ENCODE measurements at regions not wholly inside any gene's neighbourhood (a gene's known extent, or its start where the extent isn't known, plus 50 kb on each side); places are given as distances from the start of the nearest gene placed in this dataset.

GRCh38 chr2:7709907-7710306, 792.7 kb downstream of the RNF144A start:
- H3K36me3 ChIP-seq: no peaks in the 10 kb centered on the region
- 71 to 72% methylated on average over 4 to 5 of the region's 5 CpGs for WGBS, 2 donors

GRCh38 chr2:7711167-7711566, 794.0 kb downstream of the RNF144A start:
- Histone ChIP-seq H3K4me1 (no peaks in the 10 kb centered on the region), H3K36me3 (no peaks in the 10 kb centered on the region), H3K9me3 (no peaks in the 10 kb centered on the region), H3K27me3 (peaks cover 0 to 9% (median 0%) of the 10 kb centered on the region in 4 donors), H3K27ac (no peak overlapping the region), H3K4me3 (no peak overlapping the region)
- intact Hi-C loops (cut with DNase I): no loop called here
- DNase-seq: no peak
- TF ChIP-seq POLR2A (IDR thresholded peaks at IDR 0.05): no peak
- TF ChIP-seq, protein P1, sequence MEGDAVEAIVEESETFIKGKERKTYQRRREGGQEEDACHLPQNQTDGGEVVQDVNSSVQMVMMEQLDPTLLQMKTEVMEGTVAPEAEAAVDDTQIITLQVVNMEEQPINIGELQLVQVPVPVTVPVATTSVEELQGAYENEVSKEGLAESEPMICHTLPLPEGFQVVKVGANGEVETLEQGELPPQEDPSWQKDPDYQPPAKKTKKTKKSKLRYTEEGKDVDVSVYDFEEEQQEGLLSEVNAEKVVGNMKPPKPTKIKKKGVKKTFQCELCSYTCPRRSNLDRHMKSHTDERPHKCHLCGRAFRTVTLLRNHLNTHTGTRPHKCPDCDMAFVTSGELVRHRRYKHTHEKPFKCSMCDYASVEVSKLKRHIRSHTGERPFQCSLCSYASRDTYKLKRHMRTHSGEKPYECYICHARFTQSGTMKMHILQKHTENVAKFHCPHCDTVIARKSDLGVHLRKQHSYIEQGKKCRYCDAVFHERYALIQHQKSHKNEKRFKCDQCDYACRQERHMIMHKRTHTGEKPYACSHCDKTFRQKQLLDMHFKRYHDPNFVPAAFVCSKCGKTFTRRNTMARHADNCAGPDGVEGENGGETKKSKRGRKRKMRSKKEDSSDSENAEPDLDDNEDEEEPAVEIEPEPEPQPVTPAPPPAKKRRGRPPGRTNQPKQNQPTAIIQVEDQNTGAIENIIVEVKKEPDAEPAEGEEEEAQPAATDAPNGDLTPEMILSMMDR (IDR thresholded peaks at IDR 0.05): no peak

More at GRCh38 chr2:7709907-7710306, 792.7 kb downstream of the RNF144A start:
- no peak overlapping the region for H3K4me3 ChIP-seq
- H3K4me1 ChIP-seq: no peaks in the 10 kb centered on the region
- DNase-seq: no peak
- H3K9me3 ChIP-seq: no peaks in the 10 kb centered on the region
- no peak for TF ChIP-seq POLR2A (IDR thresholded peaks at IDR 0.05)
- TF ChIP-seq, protein P1 (IDR thresholded peaks at IDR 0.05): no peak
- H3K27ac ChIP-seq: no peak overlapping the region
- intact Hi-C loops (cut with DNase I): no loop called here
- peaks cover 0 to 9% (median 0%) of the 10 kb centered on the region in 4 donors for H3K27me3 ChIP-seq

DNA sequence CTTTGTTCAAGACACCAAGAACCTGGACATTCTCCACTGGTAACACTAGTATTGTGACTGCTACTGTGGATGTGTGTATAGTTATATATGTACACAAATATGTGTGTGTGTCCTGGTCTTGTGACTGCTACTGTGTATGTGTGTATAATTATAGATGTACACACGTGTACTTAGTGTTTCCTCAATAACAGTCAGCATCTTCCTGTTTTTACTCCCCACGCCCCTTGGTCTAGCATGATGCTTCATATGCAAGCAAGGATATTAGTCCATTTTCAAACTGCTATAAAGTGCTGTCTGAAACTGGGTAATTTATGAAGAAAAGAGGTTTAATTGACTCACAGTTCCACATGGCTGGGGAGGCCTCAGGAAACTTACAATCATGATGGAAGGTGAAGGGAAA, 802.7 kb downstream of the RNF144A start:
- no peaks in the 10 kb centered on the region for H3K36me3 ChIP-seq
- intact Hi-C loops (cut with DNase I): no loop called here
- H3K27ac ChIP-seq: no peak overlapping the region
- no peaks in the 10 kb centered on the region for H3K27me3 ChIP-seq
- no peak for DNase-seq
- no peaks in the 10 kb centered on the region for H3K9me3 ChIP-seq
- TF ChIP-seq POLR2A (IDR thresholded peaks at IDR 0.05): no peak
- TF ChIP-seq, protein P1 (IDR thresholded peaks at IDR 0.05): no peak
- 72 to 82% methylated on average over 2 of the region's 2 CpGs for WGBS, 2 donors
- no peaks in the 10 kb centered on the region for H3K4me1 ChIP-seq
- H3K4me3 ChIP-seq: no peak overlapping the region

DNA sequence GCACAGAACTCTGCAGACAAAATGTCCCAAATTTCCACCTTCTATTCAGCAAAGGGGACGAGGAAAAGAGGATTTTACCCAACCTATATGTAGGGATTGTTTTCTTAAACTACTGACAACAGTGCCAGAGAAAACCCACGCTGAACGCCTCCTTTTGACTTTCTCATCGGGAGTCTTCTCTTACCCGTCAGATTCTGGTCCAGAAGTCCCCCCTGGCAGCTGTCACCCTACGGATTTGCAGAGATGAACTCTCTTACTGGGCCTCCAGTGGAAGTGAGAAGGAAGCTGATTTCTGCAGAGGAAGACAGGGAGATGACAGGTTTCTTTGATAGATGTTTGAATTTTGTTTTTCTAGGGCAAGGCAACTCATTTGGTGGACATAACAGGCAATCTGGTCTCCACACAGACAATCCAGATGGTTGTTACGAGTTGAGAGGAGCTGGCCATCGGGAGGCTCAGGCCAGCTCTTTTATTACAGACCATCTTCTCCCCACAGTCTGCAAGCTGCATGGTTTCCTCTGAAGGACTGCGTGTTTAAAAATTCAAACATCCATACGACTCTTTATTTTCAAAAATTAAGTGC, 804.3 kb downstream of the RNF144A start:
- TF ChIP-seq, protein P1 (IDR thresholded peaks at IDR 0.05): no peak
- no peak for TF ChIP-seq POLR2A (IDR thresholded peaks at IDR 0.05)
- intact Hi-C loops (cut with DNase I): no loop called here
- no peak for DNase-seq

GRCh38 chr2:7722212-7722910, 805.1 kb downstream of the RNF144A start:
- Histone ChIP-seq H3K36me3 (no peaks in the 10 kb centered on the region), H3K9me3 (no peaks in the 10 kb centered on the region), H3K27ac (no peak overlapping the region), H3K4me3 (no peak overlapping the region), H3K27me3 (no peaks in the 10 kb centered on the region), H3K4me1 (peaks cover 0 to 5% (median 0%) of the 10 kb centered on the region in 3 donors)
- intact Hi-C loops (cut with DNase I): no loop called here
- TF ChIP-seq, protein P1 (IDR thresholded peaks at IDR 0.05): no peak
- TF ChIP-seq POLR2A (IDR thresholded peaks at IDR 0.05): no peak
- whole genome bisulfite sequencing, 2 donors: 88 to 89% methylated on average over 13 of the region's 13 CpGs
- DNase-seq: no peak

More for the DNA sequence above, 804.3 kb downstream of the RNF144A start:
- Histone ChIP-seq H3K27ac (no peak overlapping the region), H3K4me1 (peaks cover 0 to 5% (median 0%) of the 10 kb centered on the region in 3 donors), H3K4me3 (no peak overlapping the region), H3K27me3 (no peaks in the 10 kb centered on the region), H3K36me3 (no peaks in the 10 kb centered on the region), H3K9me3 (no peaks in the 10 kb centered on the region)
- 65 to 85% methylated on average over 9 to 10 of the region's 10 CpGs for WGBS, 2 donors
